ENCODE measurements at regions not wholly inside any gene's neighbourhood (a gene's known extent, or its start where the extent isn't known, plus 50 kb on each side); places are given as distances from the start of the nearest gene placed in this dataset.

GRCh38 chr2:23073056-23073455 is 311.9 kb upstream of the KLHL29 start:
- TF ChIP-seq CTCF (IDR thresholded peaks at IDR 0.05) (no peak), POLR2A (IDR thresholded peaks at IDR 0.05) (no peak), EP300 (IDR thresholded peaks at IDR 0.05) (no peak)
